OCI-LY3 (cell line): ENCODE measurements at regions not wholly inside any gene's neighbourhood (a gene's known extent, or its start where the extent isn't known, plus 50 kb on each side); places are given as distances from the start of the nearest gene placed in this dataset.

Experiments
- CTCF ChIP-seq: fragments of 200-600, 300-600 bp; sonication (generic); IDR thresholded peaks from 2 replicates; pipeline ENCODE4 v1.5.1; 2014; ENCODE audit warnings: antibody characterized with exemption, low read length, low read depth
- EZH2phosphoT487 ChIP-seq: fragments of 200-600 bp; shearing (Covaris generic); IDR thresholded peaks from 2 replicates; pipeline ENCODE4 v1.6.1; 2018; ENCODE audit warnings: antibody characterized with exemption, mixed run types, low read depth

DNA sequence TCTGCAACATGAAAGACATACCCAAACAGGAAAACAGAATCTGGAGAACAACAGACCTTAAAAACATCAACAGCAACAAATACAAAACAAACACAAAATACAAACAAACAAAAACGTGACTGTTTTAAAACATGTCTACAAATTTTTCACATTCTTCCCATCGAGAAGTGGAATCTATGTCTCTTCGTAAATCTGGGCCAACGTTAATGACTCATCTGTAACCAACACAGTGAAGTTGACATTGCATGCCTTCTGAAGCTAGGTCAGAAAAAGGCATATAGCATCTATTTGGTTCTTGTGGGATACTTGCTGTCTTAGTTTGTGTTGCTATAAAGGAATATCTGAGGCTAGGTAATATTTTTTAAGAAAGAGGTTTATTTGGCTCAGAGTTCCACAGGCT is 139.2 kb upstream of the FOXN2 start:
- no peak for TF ChIP-seq CTCF
- TF ChIP-seq EZH2phosphoT487: no peak
